Right lobe of liver (tissue), 4 donors: ENCODE measurements at regions not wholly inside any gene's neighbourhood (a gene's known extent, or its start where the extent isn't known, plus 50 kb on each side); places are given as distances from the start of the nearest gene placed in this dataset.

Experiments used
- POLR2A ChIP-seq: fragments of 450-650 bp; IDR thresholded peaks from one replicate; pipeline ENCODE4 v1.6.1; 2017; ENCODE audit warnings: antibody characterized with exemption, mild to moderate bottlenecking
- TF ChIP-seq, protein P1 (sequence below), 4 donors: fragments of 200-600 bp in 3 of 4; fragments of 450-650 bp in 1 of 4; IDR thresholded peaks; one replicate each; pipeline versions ENCODE4 v1.5.1 to v1.8.0; 2016 to 2022; ENCODE audit warnings: antibody characterized with exemption in 4 of 4, mild to moderate bottlenecking in 2 of 4
- donor health status: DM: no; HTN: no; CAD: no.
- donor health status: DM: no; HTN: no; CAD: no.
- donor health status: DM: no; HTN: yes; CAD: no.

GRCh38 chrX:40385682-40386081, 195.1 kb upstream of the ATP6AP2 start:
- TF ChIP-seq, protein P1, sequence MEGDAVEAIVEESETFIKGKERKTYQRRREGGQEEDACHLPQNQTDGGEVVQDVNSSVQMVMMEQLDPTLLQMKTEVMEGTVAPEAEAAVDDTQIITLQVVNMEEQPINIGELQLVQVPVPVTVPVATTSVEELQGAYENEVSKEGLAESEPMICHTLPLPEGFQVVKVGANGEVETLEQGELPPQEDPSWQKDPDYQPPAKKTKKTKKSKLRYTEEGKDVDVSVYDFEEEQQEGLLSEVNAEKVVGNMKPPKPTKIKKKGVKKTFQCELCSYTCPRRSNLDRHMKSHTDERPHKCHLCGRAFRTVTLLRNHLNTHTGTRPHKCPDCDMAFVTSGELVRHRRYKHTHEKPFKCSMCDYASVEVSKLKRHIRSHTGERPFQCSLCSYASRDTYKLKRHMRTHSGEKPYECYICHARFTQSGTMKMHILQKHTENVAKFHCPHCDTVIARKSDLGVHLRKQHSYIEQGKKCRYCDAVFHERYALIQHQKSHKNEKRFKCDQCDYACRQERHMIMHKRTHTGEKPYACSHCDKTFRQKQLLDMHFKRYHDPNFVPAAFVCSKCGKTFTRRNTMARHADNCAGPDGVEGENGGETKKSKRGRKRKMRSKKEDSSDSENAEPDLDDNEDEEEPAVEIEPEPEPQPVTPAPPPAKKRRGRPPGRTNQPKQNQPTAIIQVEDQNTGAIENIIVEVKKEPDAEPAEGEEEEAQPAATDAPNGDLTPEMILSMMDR (IDR thresholded peaks at IDR 0.05): no peak
- no peak for TF ChIP-seq POLR2A
